ENCODE measurements at regions not wholly inside any gene's neighbourhood (a gene's known extent, or its start where the extent isn't known, plus 50 kb on each side); places are given as distances from the start of the nearest gene placed in this dataset.

GRCh38 chr5:3033033-3033755, 281.7 kb upstream of the IRX2 start:
- TF ChIP-seq, protein P1, sequence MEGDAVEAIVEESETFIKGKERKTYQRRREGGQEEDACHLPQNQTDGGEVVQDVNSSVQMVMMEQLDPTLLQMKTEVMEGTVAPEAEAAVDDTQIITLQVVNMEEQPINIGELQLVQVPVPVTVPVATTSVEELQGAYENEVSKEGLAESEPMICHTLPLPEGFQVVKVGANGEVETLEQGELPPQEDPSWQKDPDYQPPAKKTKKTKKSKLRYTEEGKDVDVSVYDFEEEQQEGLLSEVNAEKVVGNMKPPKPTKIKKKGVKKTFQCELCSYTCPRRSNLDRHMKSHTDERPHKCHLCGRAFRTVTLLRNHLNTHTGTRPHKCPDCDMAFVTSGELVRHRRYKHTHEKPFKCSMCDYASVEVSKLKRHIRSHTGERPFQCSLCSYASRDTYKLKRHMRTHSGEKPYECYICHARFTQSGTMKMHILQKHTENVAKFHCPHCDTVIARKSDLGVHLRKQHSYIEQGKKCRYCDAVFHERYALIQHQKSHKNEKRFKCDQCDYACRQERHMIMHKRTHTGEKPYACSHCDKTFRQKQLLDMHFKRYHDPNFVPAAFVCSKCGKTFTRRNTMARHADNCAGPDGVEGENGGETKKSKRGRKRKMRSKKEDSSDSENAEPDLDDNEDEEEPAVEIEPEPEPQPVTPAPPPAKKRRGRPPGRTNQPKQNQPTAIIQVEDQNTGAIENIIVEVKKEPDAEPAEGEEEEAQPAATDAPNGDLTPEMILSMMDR (conservative IDR thresholded peaks at IDR 0.05) = no peak
- no peak for TF ChIP-seq EZH2 (IDR thresholded peaks at IDR 0.05; ENCODE audit: low read depth)
